HepG2 (cell line): ENCODE measurements at regions not wholly inside any gene's neighbourhood (a gene's known extent, or its start where the extent isn't known, plus 50 kb on each side); places are given as distances from the start of the nearest gene placed in this dataset.

Experiments
- ATAC-seq: fragments of 200-7000 bp; cut with Tn5 transposase; 3 replicates; pipeline ENCODE4 v1.9.1; 2020; ENCODE audit warnings: mild to moderate bottlenecking, moderate library complexity
- BruUV-seq: library from RNA; stranded (reverse); fragments of 400-500 nt; replicated peaks from 2 replicates; lab custom pipeline; 2021; lab: Mats Ljungman, UMichigan
- CTCF ChIA-PET: fragments of 300-600 bp; formaldehyde crosslinking; extraction: SDS; loops from one replicate; lab custom pipeline; 2021; ENCODE audit warnings: low total read pairs, inconsistent platforms, low intra/inter-chr PET ratio; lab: Yijun Ruan, JAX
- POLR2A ChIA-PET: fragments of 350-600 bp; sonication (Branson Sonifier 250); formaldehyde crosslinking; loops from one replicate; lab custom pipeline; 2020; ENCODE audit warnings: antibody characterized with exemption, inconsistent platforms; lab: Yijun Ruan, JAX
- DNase-seq: peaks from one replicate; pipeline ENCODE4 v3.0.0-alpha.2; 2015; ENCODE audit warnings: low spot score
- FAIRE-seq: peaks from 3 replicates; lab custom pipeline; 2011; peaks lifted over from hg19 to GRCh38; lab: Jason Lieb, UNC
- H2AFZ ChIP-seq: one replicate; pipeline ENCODE4 v1.6.1; 2011; ENCODE audit warnings: low read length, inconsistent platforms
- H3K27ac ChIP-seq: fragments of 300-600 bp; 3 replicates; pipeline ENCODE4 v1.8.0; 2011; ENCODE audit warnings: mixed run types, mild to moderate bottlenecking, mixed read lengths, low read length, inconsistent platforms; ENCODE audit not compliant: insufficient read depth; ENCODE audit errors: extremely low read length
- H3K27me3 ChIP-seq, 2 experiments: fragments of 200-600 bp in 1 of 2; 2 replicates in 1 of 2; 3 replicates in 1 of 2; pipeline versions ENCODE4 v1.6.0 to v1.8.0; 2011; ENCODE audit warnings: low read length in 2 of 2, mild to moderate bottlenecking in 2 of 2, moderate library complexity in 2 of 2, inconsistent platforms in 1 of 2; ENCODE audit not compliant: insufficient read depth in 2 of 2, control insufficient read depth in 1 of 2
- H3K36me3 ChIP-seq, 2 experiments: fragments of 200-600 bp in 1 of 2; replicated peaks in 1 of 2; 2 replicates in 1 of 2; 3 replicates in 1 of 2; pipeline versions ENCODE4 v1.5.1 to v1.8.0; 2011; ENCODE audit warnings: low read length in 2 of 2, inconsistent platforms in 1 of 2; ENCODE audit not compliant: insufficient read depth in 2 of 2, control insufficient read depth in 1 of 2
- H3K4me1 ChIP-seq: 2 replicates; pipeline ENCODE4 v1.5.1; 2012; ENCODE audit warnings: low read length, inconsistent platforms; ENCODE audit not compliant: insufficient read depth
- H3K4me2 ChIP-seq: 2 replicates; pipeline ENCODE4 v1.6.0; 2011; ENCODE audit warnings: low read depth, low read length, inconsistent platforms
- H3K4me3 ChIP-seq, 3 experiments: fragments of 200-600 bp in 1 of 3; sonication (generic), shearing (Covaris generic) in 1 of 3; replicated peaks in 1 of 3; 2 replicates each; pipeline ENCODE4 v1.5.1; 2011 to 2016; ENCODE audit warnings: low read length in 3 of 3, inconsistent platforms in 2 of 3, low read depth in 2 of 3, mild to moderate bottlenecking in 2 of 3, control low read depth in 1 of 3, mixed read lengths in 1 of 3; ENCODE audit not compliant: insufficient read depth in 1 of 3
- H3K79me2 ChIP-seq: one replicate; pipeline ENCODE4 v1.6.1; 2011; ENCODE audit warnings: low read length, inconsistent platforms; ENCODE audit not compliant: insufficient read depth
- H3K9ac ChIP-seq: 2 replicates; pipeline ENCODE4 v1.6.0; 2011; ENCODE audit warnings: mild to moderate bottlenecking, low read depth, low read length, inconsistent platforms; ENCODE audit not compliant: insufficient read depth
- H3K9me3 ChIP-seq: 2 replicates; pipeline ENCODE4 v1.5.1; 2012; ENCODE audit warnings: mild to moderate bottlenecking, low read length
- H4K20me1 ChIP-seq: 2 replicates; pipeline ENCODE4 v1.6.0; 2011; ENCODE audit warnings: inconsistent platforms, mild to moderate bottlenecking, low read length, moderate library complexity; ENCODE audit not compliant: insufficient read depth
- MEIS1 ChIP-seq: sonication (generic); formaldehyde crosslinking; IDR thresholded peaks from 2 replicates; pipeline ENCODE4 v1.9.0; 2021; ENCODE audit warnings: mild to moderate bottlenecking, missing genetic modification reagents, moderate library complexity, borderline replicate concordance
- PHF8 ChIP-seq: sonication (generic); formaldehyde crosslinking; IDR thresholded peaks from 2 replicates; pipeline ENCODE4 v1.5.0; 2020; ENCODE audit warnings: missing genetic modification reagents
- ZNF143 ChIP-seq: sonication (generic); formaldehyde crosslinking; IDR thresholded peaks from 2 replicates; pipeline ENCODE4 v1.4.0; 2020; ENCODE audit warnings: missing genetic modification reagents
- ZNF274 ChIP-seq: sonication (generic); formaldehyde crosslinking; IDR thresholded peaks from 2 replicates; pipeline ENCODE4 v1.5.1; 2020; ENCODE audit warnings: mild to moderate bottlenecking, missing genetic modification reagents
- ZNF720 ChIP-seq: sonication (generic); formaldehyde crosslinking; IDR thresholded peaks from 2 replicates; pipeline ENCODE4 v1.4.0; 2020; ENCODE audit warnings: missing genetic modification reagents
- WGBS: methylation state at CpG from one replicate; pipeline ENCODE4 v1.1.6; 2017; ENCODE audit warnings: low lambda C conversion rate; 5-methylcytosine and 5-hydroxymethylcytosine counted together
- in situ Hi-C: cut with HindIII; loops from 2 replicates; pipeline ENCODE4 v1.10.0; 2017; ENCODE audit warnings: low pct_unique_long_range_greater_than_20kb; ENCODE audit not compliant: extremely low pct_ligation_motif_present
- intact Hi-C: fragments of 100-400 bp; cut with micrococcal nuclease; formaldehyde crosslinking; loops from one replicate; pipeline ENCODE4 v1.10.0; 2022; ENCODE audit not compliant: unreplicated experiment
- TF ChIP-seq, protein P1 (sequence below): sonication (generic); formaldehyde crosslinking; IDR thresholded peaks from 2 replicates; pipeline ENCODE4 v1.5.0; 2020; ENCODE audit warnings: mild to moderate bottlenecking, missing genetic modification reagents
- TF ChIP-seq, protein P2 (sequence below): sonication (generic); formaldehyde crosslinking; IDR thresholded peaks from 2 replicates; pipeline ENCODE4 v1.8.1; 2023; ENCODE audit warnings: mild to moderate bottlenecking, missing genetic modification reagents

- Histone ChIP-seq H4K20me1 (no peaks in the 10 kb centered on the region), H3K4me1 (no peaks in the 10 kb centered on the region), H3K36me3 (no peaks in the 10 kb centered on the region), H3K9ac (no peak overlapping the region), H3K9me3 (no peaks in the 10 kb centered on the region), H3K27ac (no peak overlapping the region), H3K4me2 (no peak overlapping the region), H3K4me3 (no peak overlapping the region), H3K27me3 (no peaks in the 10 kb centered on the region; a peak in 1 of 5 replicates), H2AFZ (no peak overlapping the region), H3K79me2 (no peaks in the 10 kb centered on the region)
- intact Hi-C loops: no loop called here
- DNase-seq (no peak), FAIRE-seq (no peak), ATAC-seq (no peak)
- BruUV-seq: no TSS peak
- no peak for TF ChIP-seq PHF8 (CRISPR knock-in tag)
- TF ChIP-seq ZNF274: no peak
- TF ChIP-seq ZNF720 (CRISPR knock-in tag): no peak
- TF ChIP-seq ZNF143 (CRISPR knock-in tag): no peak
- TF ChIP-seq, protein P1, sequence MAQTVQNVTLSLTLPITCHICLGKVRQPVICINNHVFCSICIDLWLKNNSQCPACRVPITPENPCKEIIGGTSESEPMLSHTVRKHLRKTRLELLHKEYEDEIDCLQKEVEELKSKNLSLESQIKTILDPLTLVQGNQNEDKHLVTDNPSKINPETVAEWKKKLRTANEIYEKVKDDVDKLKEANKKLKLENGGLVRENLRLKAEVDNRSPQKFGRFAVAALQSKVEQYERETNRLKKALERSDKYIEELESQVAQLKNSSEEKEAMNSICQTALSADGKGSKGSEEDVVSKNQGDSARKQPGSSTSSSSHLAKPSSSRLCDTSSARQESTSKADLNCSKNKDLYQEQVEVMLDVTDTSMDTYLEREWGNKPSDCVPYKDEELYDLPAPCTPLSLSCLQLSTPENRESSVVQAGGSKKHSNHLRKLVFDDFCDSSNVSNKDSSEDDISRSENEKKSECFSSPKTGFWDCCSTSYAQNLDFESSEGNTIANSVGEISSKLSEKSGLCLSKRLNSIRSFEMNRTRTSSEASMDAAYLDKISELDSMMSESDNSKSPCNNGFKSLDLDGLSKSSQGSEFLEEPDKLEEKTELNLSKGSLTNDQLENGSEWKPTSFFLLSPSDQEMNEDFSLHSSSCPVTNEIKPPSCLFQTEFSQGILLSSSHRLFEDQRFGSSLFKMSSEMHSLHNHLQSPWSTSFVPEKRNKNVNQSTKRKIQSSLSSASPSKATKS: no peak
- no peak for TF ChIP-seq MEIS1 (CRISPR knock-in tag)
- TF ChIP-seq, protein P2, sequence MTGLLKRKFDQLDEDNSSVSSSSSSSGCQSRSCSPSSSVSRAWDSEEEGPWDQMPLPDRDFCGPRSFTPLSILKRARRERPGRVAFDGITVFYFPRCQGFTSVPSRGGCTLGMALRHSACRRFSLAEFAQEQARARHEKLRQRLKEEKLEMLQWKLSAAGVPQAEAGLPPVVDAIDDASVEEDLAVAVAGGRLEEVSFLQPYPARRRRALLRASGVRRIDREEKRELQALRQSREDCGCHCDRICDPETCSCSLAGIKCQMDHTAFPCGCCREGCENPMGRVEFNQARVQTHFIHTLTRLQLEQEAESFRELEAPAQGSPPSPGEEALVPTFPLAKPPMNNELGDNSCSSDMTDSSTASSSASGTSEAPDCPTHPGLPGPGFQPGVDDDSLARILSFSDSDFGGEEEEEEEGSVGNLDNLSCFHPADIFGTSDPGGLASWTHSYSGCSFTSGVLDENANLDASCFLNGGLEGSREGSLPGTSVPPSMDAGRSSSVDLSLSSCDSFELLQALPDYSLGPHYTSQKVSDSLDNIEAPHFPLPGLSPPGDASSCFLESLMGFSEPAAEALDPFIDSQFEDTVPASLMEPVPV (CRISPR knock-in tag): no peak
- in situ Hi-C loops: no loop called here
- ChIA-PET CTCF (no interaction called here), POLR2A (no interaction called here)
- 79% methylated on average over 3 of the region's 3 CpGs for WGBS
Observed at GRCh38 chr9:82613498-82613897, 449.4 kb downstream of the RASEF start.
